ENCODE measurements at regions not wholly inside any gene's neighbourhood (a gene's known extent, or its start where the extent isn't known, plus 50 kb on each side); places are given as distances from the start of the nearest gene placed in this dataset.

DNA sequence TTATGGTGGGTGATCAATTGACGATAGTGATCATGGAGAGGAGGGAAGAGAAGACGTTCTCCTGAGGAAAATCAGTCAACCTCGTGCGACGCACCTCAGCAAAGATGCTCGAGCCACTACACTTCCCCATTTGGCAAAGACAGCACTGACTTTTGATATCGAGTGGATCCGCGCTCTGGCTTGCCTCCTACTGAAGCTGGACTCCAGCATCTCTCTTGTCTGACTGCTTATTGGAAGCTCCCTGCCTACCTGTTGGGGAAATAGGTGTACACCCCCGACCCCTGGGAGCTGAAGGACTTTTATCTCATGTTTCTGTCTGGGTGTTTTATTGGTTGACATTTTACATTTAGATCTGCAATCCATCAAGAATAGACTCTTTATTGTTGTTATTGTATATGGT is 476.8 kb upstream of the B3GAT1 start:
- no peaks in the 10 kb centered on the region for H3K36me3 Mint-ChIP-seq (ENCODE audit: low read depth)
- intact Hi-C loops (cut with micrococcal nuclease), result no loop called here
- H3K27me3 Mint-ChIP-seq, result no peaks in the 10 kb centered on the region
- peaks cover 10% of the 10 kb centered on the region for H3K9me3 Mint-ChIP-seq
- no peak overlapping the region for H3K27ac Mint-ChIP-seq
- no peak overlapping the region for H3K4me3 Mint-ChIP-seq
- H3K4me1 Mint-ChIP-seq (ENCODE audit: low read depth), result no peaks in the 10 kb centered on the region

DNA sequence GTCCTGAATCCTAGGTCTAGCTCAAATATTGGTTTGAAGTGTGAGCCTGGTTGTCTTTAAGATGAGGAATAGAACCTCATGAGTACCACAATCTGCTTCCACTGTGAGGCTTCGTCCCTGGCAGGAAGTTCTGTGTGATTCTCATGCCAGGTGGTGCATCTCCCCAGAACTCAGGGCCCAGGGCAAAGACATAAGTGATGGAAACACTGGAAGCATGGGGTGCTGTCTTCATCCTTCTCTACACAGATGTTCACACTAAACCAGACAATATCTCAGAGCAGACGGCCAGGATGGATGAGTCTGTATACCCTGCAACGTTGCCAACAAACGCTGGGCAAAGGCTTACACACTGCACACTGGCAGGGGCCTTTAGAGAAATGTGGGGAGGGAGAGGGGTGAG is 475.9 kb upstream of the B3GAT1 start:
- H3K36me3 Mint-ChIP-seq (ENCODE audit: low read depth), result no peaks in the 10 kb centered on the region
- H3K4me3 Mint-ChIP-seq, result no peak overlapping the region
- H3K27ac Mint-ChIP-seq, result no peak overlapping the region
- intact Hi-C loops (cut with micrococcal nuclease), result no loop called here
- no peaks in the 10 kb centered on the region for H3K4me1 Mint-ChIP-seq (ENCODE audit: low read depth)
- peaks cover 2% of the 10 kb centered on the region for H3K27me3 Mint-ChIP-seq
- H3K9me3 Mint-ChIP-seq, result peaks cover 10% of the 10 kb centered on the region

DNA sequence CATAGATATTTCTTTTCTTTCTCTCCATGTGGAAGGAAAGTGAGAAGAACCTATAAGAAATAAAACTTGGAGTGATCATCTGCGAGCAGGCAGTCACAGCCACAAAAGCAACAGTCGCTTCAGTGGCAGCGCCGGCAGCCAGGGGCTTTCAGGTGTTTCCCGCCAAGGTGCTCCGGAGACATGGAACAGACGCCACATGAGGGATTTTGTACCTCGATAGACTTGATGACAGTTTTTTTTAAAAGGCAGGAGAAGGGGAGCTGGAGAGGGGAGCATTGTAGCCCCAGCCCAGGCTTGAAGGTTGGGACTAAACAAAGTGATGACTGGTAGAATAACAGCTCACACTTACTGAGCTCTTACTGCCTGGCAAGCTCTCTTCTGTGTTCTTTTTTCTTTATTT is 471.4 kb upstream of the B3GAT1 start:
- intact Hi-C loops (cut with micrococcal nuclease), result no loop called here
- no peaks in the 10 kb centered on the region for H3K4me1 Mint-ChIP-seq (ENCODE audit: low read depth)
- H3K27me3 Mint-ChIP-seq, result peaks cover 3% of the 10 kb centered on the region
- H3K4me3 Mint-ChIP-seq, result no peak overlapping the region
- H3K27ac Mint-ChIP-seq, result no peak overlapping the region
- H3K9me3 Mint-ChIP-seq, result no peaks in the 10 kb centered on the region
- no peaks in the 10 kb centered on the region for H3K36me3 Mint-ChIP-seq (ENCODE audit: low read depth)

DNA sequence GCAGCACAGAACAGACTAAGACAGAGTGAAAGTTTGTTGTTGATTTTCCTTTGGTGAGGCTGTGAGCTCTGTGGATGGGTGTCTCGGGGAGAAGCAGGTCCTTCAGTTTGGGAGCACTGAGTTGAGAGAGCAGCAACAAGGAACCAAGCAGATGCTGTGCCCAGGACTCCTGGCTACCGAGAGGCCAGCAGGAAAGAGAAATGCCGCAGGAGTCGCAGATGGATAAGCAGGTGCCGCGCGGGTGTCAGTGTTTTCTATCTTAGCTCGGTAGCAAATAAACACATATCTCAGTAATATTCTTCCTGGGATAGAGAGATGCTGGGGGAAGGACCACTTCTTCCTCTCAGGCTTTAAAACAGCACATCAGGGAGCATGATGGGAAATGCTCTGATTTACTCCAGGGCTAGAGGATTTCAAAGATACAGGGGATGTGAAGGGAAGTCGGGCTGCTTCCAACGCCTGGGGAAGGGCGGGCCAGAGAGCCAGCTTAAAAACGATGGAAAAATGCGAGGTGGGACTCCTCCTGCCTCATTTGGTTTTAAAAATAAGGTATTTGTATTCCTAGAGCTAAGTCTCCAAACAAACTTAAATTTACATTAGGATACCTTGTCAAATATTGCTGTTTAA is 470.7 kb upstream of the B3GAT1 start:
- Mint-ChIP-seq H3K9me3 (no peaks in the 10 kb centered on the region), H3K4me1 (ENCODE audit: low read depth) (no peaks in the 10 kb centered on the region), H3K36me3 (ENCODE audit: low read depth) (no peaks in the 10 kb centered on the region), H3K27me3 (peaks cover 3% of the 10 kb centered on the region), H3K27ac (no peak overlapping the region), H3K4me3 (no peak overlapping the region)
- intact Hi-C loops (cut with micrococcal nuclease), result no loop called here

DNA sequence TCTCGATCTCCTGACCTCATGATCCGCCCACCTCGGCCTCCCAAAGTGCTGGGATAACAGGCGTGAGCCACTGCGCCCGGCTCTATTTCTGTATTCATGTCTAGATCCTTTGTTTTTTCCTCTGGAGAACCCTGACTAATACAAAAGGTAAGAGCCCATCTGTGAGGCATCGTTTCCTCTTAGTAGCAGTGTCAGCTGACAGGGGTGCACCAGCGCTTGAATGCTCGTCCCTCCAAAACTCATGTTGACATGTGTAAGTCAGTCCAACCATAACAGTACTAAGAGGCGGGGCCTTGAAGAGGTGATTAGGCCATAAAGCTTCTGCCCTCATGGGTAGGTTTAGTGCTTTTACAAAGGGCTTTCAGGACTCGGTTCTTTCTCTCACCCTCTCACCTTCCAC is 470.1 kb upstream of the B3GAT1 start:
- H3K27me3 Mint-ChIP-seq, result peaks cover 3% of the 10 kb centered on the region
- H3K4me3 Mint-ChIP-seq, result no peak overlapping the region
- intact Hi-C loops (cut with micrococcal nuclease), result no loop called here
- no peak overlapping the region for H3K27ac Mint-ChIP-seq
- no peaks in the 10 kb centered on the region for H3K36me3 Mint-ChIP-seq (ENCODE audit: low read depth)
- no peaks in the 10 kb centered on the region for H3K9me3 Mint-ChIP-seq
- H3K4me1 Mint-ChIP-seq (ENCODE audit: low read depth), result no peaks in the 10 kb centered on the region

DNA sequence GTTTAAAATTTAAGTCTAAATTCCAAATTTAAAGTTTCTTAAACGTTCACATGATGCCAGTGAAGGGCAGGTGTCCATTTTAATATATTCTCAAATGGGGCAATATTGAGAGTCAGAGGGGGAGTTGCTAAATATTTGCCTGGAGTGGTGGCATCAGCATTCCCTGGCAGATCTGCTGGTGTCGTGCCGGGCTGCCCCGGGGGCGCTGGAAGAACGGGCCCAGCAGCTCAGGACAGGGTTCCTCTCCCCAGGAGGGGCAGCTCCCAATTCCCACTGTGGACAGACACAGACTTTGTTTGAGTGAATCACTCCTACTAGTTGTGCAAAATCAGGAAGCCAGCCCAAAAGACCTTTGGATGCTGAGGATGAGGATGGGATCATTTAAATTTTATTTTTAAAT is 468.7 kb upstream of the B3GAT1 start:
- Mint-ChIP-seq H3K4me3 (no peak overlapping the region), H3K27ac (no peak overlapping the region), H3K4me1 (ENCODE audit: low read depth) (no peaks in the 10 kb centered on the region), H3K36me3 (ENCODE audit: low read depth) (no peaks in the 10 kb centered on the region), H3K27me3 (peaks cover 3% of the 10 kb centered on the region), H3K9me3 (no peaks in the 10 kb centered on the region)
- intact Hi-C loops (cut with micrococcal nuclease), result no loop called here

DNA sequence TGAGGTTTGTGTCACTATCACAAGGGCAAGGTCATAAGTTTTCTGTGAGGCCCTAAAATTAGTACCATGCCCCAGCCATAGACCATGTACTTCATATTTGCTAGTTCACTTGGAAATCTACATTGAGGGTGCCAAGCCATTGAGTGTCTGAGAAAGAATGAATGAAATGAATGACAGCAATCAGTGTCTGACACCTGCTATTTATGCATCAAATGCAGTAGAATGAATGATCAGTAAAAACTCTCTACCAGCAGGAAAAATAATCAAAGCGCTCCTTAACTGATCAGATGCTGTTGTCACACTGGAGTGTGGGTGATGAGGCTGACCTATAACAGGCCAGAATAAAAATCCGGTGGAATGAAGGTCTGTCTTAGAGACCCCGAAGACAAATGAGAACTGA is 467.9 kb upstream of the B3GAT1 start:
- H3K27me3 Mint-ChIP-seq, result peaks cover 3% of the 10 kb centered on the region
- no peaks in the 10 kb centered on the region for H3K36me3 Mint-ChIP-seq (ENCODE audit: low read depth)
- H3K27ac Mint-ChIP-seq, result no peak overlapping the region
- no peak overlapping the region for H3K4me3 Mint-ChIP-seq
- H3K4me1 Mint-ChIP-seq (ENCODE audit: low read depth), result no peaks in the 10 kb centered on the region
- no peaks in the 10 kb centered on the region for H3K9me3 Mint-ChIP-seq
- intact Hi-C loops (cut with micrococcal nuclease), result no loop called here

DNA sequence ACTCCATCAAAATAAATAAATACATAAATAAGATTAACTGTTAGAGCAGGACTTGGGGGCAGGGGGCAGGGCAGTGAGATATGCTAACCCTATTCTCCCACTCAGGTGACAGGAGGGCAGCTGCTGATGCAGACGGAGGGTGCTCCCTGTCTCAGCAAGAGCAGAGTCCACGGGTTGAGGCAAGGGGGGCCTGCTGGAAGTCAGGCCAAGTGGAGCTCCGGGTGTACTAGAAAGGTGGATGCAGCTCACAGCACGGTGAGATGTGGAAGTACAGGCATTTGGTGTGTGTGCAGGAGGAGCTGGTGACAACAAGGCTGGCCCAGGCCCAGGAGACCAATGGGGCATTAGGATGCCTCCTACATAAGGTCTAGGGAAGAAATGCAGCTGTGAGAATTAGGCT is 467.3 kb upstream of the B3GAT1 start:
- Mint-ChIP-seq H3K9me3 (no peaks in the 10 kb centered on the region), H3K36me3 (ENCODE audit: low read depth) (no peaks in the 10 kb centered on the region), H3K4me3 (no peak overlapping the region), H3K27me3 (peaks cover 3% of the 10 kb centered on the region), H3K27ac (no peak overlapping the region), H3K4me1 (ENCODE audit: low read depth) (no peaks in the 10 kb centered on the region)
- intact Hi-C loops (cut with micrococcal nuclease), result no loop called here

DNA sequence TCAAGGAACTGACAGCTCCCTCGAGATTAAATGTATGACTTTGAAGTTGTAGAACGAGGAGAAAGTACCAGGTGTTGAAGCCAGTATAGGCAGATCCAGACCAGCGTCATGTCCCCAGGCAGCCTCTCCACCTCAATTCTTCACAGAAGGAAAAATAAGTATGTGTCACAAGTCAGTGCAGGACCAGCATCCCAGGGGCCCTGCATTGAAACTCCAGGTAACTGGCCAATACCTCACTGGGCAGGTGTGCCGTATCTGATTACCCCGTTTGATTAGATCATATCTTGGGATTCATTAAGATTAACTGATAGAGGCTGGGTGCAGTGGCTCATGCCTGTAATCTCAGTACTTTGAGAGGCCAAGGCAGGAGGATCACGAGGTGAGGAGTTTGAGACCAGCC is 466.7 kb upstream of the B3GAT1 start:
- H3K36me3 Mint-ChIP-seq (ENCODE audit: low read depth), result no peaks in the 10 kb centered on the region
- no peak overlapping the region for H3K4me3 Mint-ChIP-seq
- intact Hi-C loops (cut with micrococcal nuclease), result no loop called here
- H3K9me3 Mint-ChIP-seq, result no peaks in the 10 kb centered on the region
- no peak overlapping the region for H3K27ac Mint-ChIP-seq
- no peaks in the 10 kb centered on the region for H3K4me1 Mint-ChIP-seq (ENCODE audit: low read depth)
- peaks cover 3% of the 10 kb centered on the region for H3K27me3 Mint-ChIP-seq

DNA sequence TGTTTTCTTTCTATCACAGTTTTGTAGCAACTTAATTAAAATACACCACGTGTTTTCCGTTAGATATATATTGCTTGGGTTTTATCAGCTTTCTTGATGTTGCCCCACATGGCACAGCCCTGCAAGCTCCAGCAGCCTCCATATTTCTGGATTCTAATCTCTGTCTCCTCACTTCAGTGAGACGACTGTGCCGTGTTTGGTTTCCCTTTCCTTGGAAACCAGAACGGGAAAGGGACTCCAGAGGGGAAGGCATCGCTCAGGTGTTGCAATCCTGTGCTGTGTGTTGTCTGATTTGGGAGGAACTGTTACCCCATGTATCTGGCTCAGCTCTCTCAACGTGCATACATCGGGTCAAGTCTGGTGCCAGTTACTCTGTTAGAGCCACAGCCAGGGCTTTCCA is 464.2 kb upstream of the B3GAT1 start:
- H3K27ac Mint-ChIP-seq, result no peak overlapping the region

DNA sequence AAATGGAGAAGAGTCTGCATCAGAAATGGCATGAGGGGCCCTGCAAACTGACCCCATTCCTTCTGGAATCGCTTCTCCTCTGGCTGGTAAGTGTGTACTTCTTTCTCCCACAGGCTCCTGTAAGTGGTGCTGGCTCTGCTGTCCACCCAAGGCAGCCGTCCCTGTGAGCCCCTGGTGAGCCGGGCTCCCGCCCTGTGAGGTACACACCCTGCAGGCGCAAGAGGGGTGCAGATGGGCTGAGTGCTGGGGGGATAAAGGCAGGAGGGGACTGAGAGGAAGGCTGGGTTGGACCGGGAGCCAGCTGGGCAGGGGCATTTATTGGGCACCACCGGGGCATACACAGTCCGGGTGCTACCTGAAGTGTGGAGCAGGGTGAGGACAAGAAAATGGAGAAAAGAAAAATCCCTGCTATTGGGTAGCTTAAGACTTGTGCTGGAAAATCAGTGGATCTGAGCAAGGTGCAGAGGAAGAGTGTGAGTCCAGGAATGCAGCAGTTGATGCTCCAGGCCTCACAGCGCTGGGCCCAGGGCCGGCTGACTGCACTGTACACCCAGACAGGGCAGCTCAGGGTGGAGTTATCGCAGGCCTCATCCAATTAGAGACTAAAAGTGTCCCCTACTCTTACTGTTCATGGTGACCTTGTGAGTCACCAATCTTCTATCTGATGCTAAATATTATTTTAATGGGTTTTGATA is 455.1 kb upstream of the B3GAT1 start:
- H3K4me1 Mint-ChIP-seq (ENCODE audit: low read depth), result no peaks in the 10 kb centered on the region
- intact Hi-C loops (cut with micrococcal nuclease), result no loop called here
- no peak overlapping the region for H3K4me3 Mint-ChIP-seq
- H3K36me3 Mint-ChIP-seq (ENCODE audit: low read depth), result no peaks in the 10 kb centered on the region
- peaks cover 5% of the 10 kb centered on the region for H3K27me3 Mint-ChIP-seq
- H3K9me3 Mint-ChIP-seq, result no peaks in the 10 kb centered on the region
- no peak overlapping the region for H3K27ac Mint-ChIP-seq

More for the DNA sequence above, 464.2 kb upstream of the B3GAT1 start:
- no peaks in the 10 kb centered on the region for H3K9me3 Mint-ChIP-seq
- intact Hi-C loops (cut with micrococcal nuclease), result no loop called here
- H3K4me1 Mint-ChIP-seq (ENCODE audit: low read depth), result no peaks in the 10 kb centered on the region
- H3K4me3 Mint-ChIP-seq, result no peak overlapping the region
- H3K36me3 Mint-ChIP-seq (ENCODE audit: low read depth), result no peaks in the 10 kb centered on the region
- no peaks in the 10 kb centered on the region for H3K27me3 Mint-ChIP-seq

DNA sequence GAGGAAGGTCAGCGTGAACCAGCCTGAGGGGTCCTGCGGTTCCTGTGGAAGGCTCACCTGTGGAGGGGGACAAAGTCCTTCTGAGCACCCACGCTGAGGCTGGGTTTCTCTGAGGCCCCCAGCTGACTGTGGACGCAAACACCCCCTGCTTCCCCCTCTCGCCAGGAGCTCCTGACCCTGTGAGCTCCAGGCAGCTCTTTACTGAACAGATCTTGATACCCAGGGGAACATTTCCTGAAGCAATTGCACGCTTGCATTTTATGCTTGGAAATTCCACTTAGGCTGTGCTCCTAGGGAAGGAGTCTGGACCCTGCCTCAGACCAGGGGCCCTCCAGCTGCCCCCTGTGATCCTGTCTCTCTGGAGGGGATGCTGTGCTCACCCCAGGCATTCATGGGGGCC is 454.2 kb upstream of the B3GAT1 start:
- no peak overlapping the region for H3K4me3 Mint-ChIP-seq
- peaks cover 5% of the 10 kb centered on the region for H3K27me3 Mint-ChIP-seq
- no peak overlapping the region for H3K27ac Mint-ChIP-seq
- no peaks in the 10 kb centered on the region for H3K4me1 Mint-ChIP-seq (ENCODE audit: low read depth)
- no peaks in the 10 kb centered on the region for H3K9me3 Mint-ChIP-seq
- intact Hi-C loops (cut with micrococcal nuclease), result no loop called here
- H3K36me3 Mint-ChIP-seq (ENCODE audit: low read depth), result no peaks in the 10 kb centered on the region

DNA sequence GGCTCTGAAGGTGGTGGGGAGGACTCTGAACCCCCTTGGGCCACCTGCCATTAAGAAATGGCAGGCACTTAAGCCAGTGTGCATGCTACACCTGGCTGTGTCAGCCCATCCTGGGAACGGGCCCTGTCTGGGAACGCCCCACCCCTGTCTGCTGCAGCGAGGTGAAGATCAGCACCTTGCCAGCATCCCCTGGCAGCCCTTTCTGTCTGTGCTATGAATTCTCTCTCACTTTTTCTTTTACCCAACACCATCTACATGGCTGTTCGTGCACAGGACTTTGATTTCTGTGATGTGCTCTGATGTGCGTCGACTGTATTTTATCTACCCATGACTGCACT is 452.9 kb upstream of the B3GAT1 start:
- Mint-ChIP-seq H3K27me3 (peaks cover 5% of the 10 kb centered on the region), H3K36me3 (ENCODE audit: low read depth) (no peaks in the 10 kb centered on the region), H3K4me1 (ENCODE audit: low read depth) (no peaks in the 10 kb centered on the region), H3K27ac (no peak overlapping the region), H3K9me3 (no peaks in the 10 kb centered on the region), H3K4me3 (no peak overlapping the region)
- intact Hi-C loops (cut with micrococcal nuclease), result no loop called here

DNA sequence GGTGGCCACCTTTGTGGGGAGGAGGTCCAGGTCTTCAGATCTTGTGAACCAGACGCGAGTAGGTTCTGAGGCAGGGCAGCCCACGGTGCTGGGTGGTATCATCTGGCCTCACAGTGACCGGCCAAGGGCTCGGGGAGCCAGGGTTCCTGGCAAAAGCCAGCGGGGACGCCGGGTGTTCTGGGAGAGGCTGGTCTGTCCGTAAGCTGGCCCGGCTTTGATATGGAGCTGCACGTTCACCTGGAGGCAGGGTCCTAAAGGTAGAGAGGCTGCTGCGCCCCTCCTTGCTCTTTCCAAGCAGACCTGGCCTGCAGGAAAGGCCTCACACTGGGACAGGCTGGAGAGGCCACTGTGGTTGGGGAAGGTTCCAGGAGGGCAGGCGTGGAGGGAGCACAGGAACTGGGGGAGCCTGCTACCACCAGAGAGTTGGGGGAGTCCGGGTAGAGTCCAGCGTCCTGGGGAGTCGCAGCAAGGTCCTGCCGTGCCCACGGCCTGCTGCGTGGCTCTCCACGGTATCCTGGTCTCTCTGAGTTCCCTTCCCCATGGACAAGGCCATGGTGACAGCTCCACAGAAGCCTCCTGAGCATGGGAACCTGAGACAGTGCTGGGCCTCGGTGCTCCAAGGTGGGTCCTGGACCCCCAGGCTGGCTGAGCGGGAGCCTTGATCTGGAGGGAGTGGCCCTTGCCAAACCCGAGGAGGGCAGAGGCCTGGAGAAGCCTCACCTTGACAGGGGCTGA is 452.4 kb upstream of the B3GAT1 start:
- intact Hi-C loops (cut with micrococcal nuclease), result no loop called here
- H3K9me3 Mint-ChIP-seq, result no peaks in the 10 kb centered on the region
- no peak overlapping the region for H3K27ac Mint-ChIP-seq
- no peaks in the 10 kb centered on the region for H3K4me1 Mint-ChIP-seq (ENCODE audit: low read depth)
- peaks cover 5% of the 10 kb centered on the region for H3K27me3 Mint-ChIP-seq
- no peak overlapping the region for H3K4me3 Mint-ChIP-seq
- no peaks in the 10 kb centered on the region for H3K36me3 Mint-ChIP-seq (ENCODE audit: low read depth)

Data from dendritic cell treated with granulocyte-macrophage colony-stimulating factor and Interleukin-4, amounts not matched to agents 40 ng/mL and 50 ng/mL, for 4 days (primary cell).